GM12891 (cell line): ENCODE measurements at regions not wholly inside any gene's neighbourhood (a gene's known extent, or its start where the extent isn't known, plus 50 kb on each side); places are given as distances from the start of the nearest gene placed in this dataset.

Source experiments
- POLR2A ChIP-seq: IDR thresholded peaks from 2 replicates; pipeline ENCODE4 v1.6.1; 2011; ENCODE audit warnings: low read depth, low read length, control low read depth
- POLR2AphosphoS5 ChIP-seq: IDR thresholded peaks from 2 replicates; pipeline ENCODE4 v1.6.1; 2011; ENCODE audit warnings: low read depth, low read length, control low read depth
- POU2F2 ChIP-seq: IDR thresholded peaks from 2 replicates; pipeline ENCODE4 v1.6.1; 2011; ENCODE audit warnings: low read depth, mild to moderate bottlenecking, control low read depth, low read length, moderate library complexity
- SPI1 ChIP-seq: IDR thresholded peaks from 2 replicates; pipeline ENCODE4 v1.6.1; 2011; ENCODE audit warnings: low read depth, low read length, control low read depth

DNA sequence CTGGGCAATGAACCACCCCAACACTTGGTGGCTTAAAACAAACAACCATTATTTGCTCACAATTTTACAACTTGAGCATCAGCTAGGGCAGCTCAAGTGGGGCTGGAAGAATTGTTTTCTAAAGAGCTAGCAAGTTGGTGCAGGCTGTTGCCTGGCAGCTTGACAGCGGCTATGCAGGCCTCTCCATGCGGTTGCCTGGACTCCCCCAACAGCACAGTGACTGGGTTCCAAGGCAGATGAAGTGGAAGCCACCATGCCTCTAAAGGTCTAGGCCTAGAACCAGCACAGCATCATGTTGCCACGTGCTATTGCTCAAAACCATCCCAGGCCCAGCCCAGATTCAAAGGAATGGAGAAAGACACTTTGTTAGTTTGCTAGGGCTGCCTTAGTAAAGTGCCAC lies 114.8 kb downstream of the BCOR start:
- TF ChIP-seq POLR2A, result no peak
- TF ChIP-seq POLR2AphosphoS5, result no peak
- no peak for TF ChIP-seq POU2F2
- no peak for TF ChIP-seq SPI1
